H1 (cell line): ENCODE measurements at regions not wholly inside any gene's neighbourhood (a gene's known extent, or its start where the extent isn't known, plus 50 kb on each side); places are given as distances from the start of the nearest gene placed in this dataset.

Experiments used
- CTCF ChIA-PET: fragments of 300-600 bp; sonication (Branson Sonifier 250); formaldehyde crosslinking; loops from one replicate; lab custom pipeline; 2021; ENCODE audit not compliant: partially characterized antibody; lab: Charles Lee
- POLR2A ChIA-PET: fragments of 300-600 bp; sonication (Branson Sonifier 250); formaldehyde crosslinking; loops from one replicate; lab custom pipeline; 2021; ENCODE audit warnings: inconsistent platforms; ENCODE audit not compliant: partially characterized antibody; lab: Charles Lee
- DNase-seq, 2 experiments: peaks; one replicate each; pipeline versions ENCODE4 v3.0.0 to v3.0.0-alpha.2; 2010 to 2022; ENCODE audit warnings: low spot score in 2 of 2, low read depth in 1 of 2, mixed read lengths in 1 of 2
- FAIRE-seq: peaks from 2 replicates; lab custom pipeline; 2011; peaks lifted over from hg19 to GRCh38; lab: Jason Lieb, UNC
- H2AFZ ChIP-seq: 2 replicates; pipeline ENCODE4 v1.8.1; 2012; ENCODE audit warnings: low read length, inconsistent platforms
- H2AK5ac ChIP-seq: 2 replicates; pipeline ENCODE4 v1.6.1; 2013; ENCODE audit warnings: low read depth, low read length
- H2BK120ac ChIP-seq: replicated peaks from 2 replicates; pipeline ENCODE3; 2013; ENCODE audit warnings: low read depth, low read length, inconsistent platforms
- H2BK12ac ChIP-seq: 2 replicates; pipeline ENCODE4 v1.6.1; 2013; ENCODE audit warnings: low read depth, low read length
- H2BK15ac ChIP-seq: 2 replicates; pipeline ENCODE4 v1.6.1; 2013; ENCODE audit warnings: low read length
- H2BK20ac ChIP-seq: 2 replicates; pipeline ENCODE4 v1.6.1; 2013; ENCODE audit warnings: low read length
- H2BK5ac ChIP-seq: 2 replicates; pipeline ENCODE4 v1.6.1; 2013; ENCODE audit warnings: low read depth, low read length
- H3K14ac ChIP-seq: 2 replicates; pipeline ENCODE4 v1.6.1; 2013; ENCODE audit warnings: inconsistent platforms; ENCODE audit not compliant: insufficient read length
- H3K18ac ChIP-seq: 2 replicates; pipeline ENCODE4 v1.6.1; 2013; ENCODE audit warnings: low read length; ENCODE audit errors: extremely low read depth
- H3K23ac ChIP-seq: 2 replicates; pipeline ENCODE4 v1.6.1; 2013; ENCODE audit warnings: inconsistent platforms; ENCODE audit not compliant: insufficient read length
- H3K23me2 ChIP-seq: 2 replicates; pipeline ENCODE4 v1.6.1; 2013; ENCODE audit warnings: low read depth, low read length
- H3K27ac ChIP-seq: 2 replicates; pipeline ENCODE4 v1.6.1; 2011; ENCODE audit warnings: low read depth, low read length, inconsistent platforms
- H3K27me3 ChIP-seq, 4 experiments: replicated peaks in 1 of 4; 1 replicate in 1 of 4; 2 replicates in 3 of 4; pipeline versions ENCODE4 v1.6.1 to v1.8.1; 2011 to 2013; ENCODE audit warnings: low read length in 3 of 4, mild to moderate bottlenecking in 3 of 4, inconsistent platforms in 2 of 4, mixed read lengths in 2 of 4, moderate library complexity in 1 of 4; ENCODE audit not compliant: control insufficient read depth in 3 of 4, insufficient read depth in 3 of 4; ENCODE audit errors: extremely low read depth in 1 of 4
- H3K36me3 ChIP-seq, 4 experiments: 2 replicates each; pipeline versions ENCODE4 v1.6.1 to v1.8.1; 2011 to 2013; ENCODE audit warnings: mild to moderate bottlenecking in 4 of 4, low read length in 3 of 4, moderate library complexity in 2 of 4, control low read depth in 1 of 4, inconsistent platforms in 1 of 4; ENCODE audit not compliant: insufficient read depth in 4 of 4, control insufficient read depth in 2 of 4
- H3K4ac ChIP-seq: replicated peaks from 2 replicates; pipeline ENCODE3; 2013; ENCODE audit warnings: low read length, low read depth, mixed read lengths, inconsistent platforms; ENCODE audit not compliant: insufficient read length
- H3K4me1 ChIP-seq, 4 experiments: replicated peaks in 1 of 4; 1 replicate in 1 of 4; 2 replicates in 3 of 4; pipeline versions ENCODE4 v1.6.1 to v1.8.1; 2011 to 2013; ENCODE audit warnings: low read length in 3 of 4, inconsistent platforms in 2 of 4, mixed read lengths in 1 of 4; ENCODE audit not compliant: insufficient read depth in 4 of 4, control insufficient read depth in 3 of 4
- H3K4me2 ChIP-seq, 2 experiments: 2 replicates each; pipeline versions ENCODE4 v1.6.1 to v1.8.1; 2011 to 2013; ENCODE audit warnings: low read depth in 2 of 2, low read length in 2 of 2, control low read depth in 1 of 2, inconsistent platforms in 1 of 2, mild to moderate bottlenecking in 1 of 2; ENCODE audit not compliant: insufficient read depth in 1 of 2
- H3K4me3 ChIP-seq, 4 experiments: fragments of 200-600, 300-600 bp in 1 of 4; sonication (generic), shearing (Covaris generic), sonication (Bioruptor Twin) in 1 of 4; 2 replicates each; pipeline versions ENCODE4 v1.5.1 to v1.8.1; 2011 to 2016; ENCODE audit warnings: low read length in 4 of 4, low read depth in 3 of 4, control low read depth in 2 of 4, inconsistent platforms in 2 of 4, mild to moderate bottlenecking in 2 of 4, mixed read lengths in 1 of 4, moderate library complexity in 1 of 4; ENCODE audit not compliant: insufficient read depth in 2 of 4; ENCODE audit errors: extremely low read depth in 1 of 4
- H3K56ac ChIP-seq: replicated peaks from 2 replicates; pipeline ENCODE3; 2013; ENCODE audit warnings: low read depth, mild to moderate bottlenecking, mixed read lengths, low read length, inconsistent platforms; ENCODE audit not compliant: insufficient read length
- H3K79me1 ChIP-seq: 2 replicates; pipeline ENCODE4 v1.6.1; 2013; ENCODE audit warnings: low read depth, low read length, control low read depth
- H3K79me2 ChIP-seq, 2 experiments: 2 replicates each; pipeline versions ENCODE4 v1.6.1 to v1.8.1; 2012 to 2013; ENCODE audit warnings: low read length in 2 of 2, mild to moderate bottlenecking in 2 of 2, inconsistent platforms in 1 of 2; ENCODE audit not compliant: insufficient read depth in 2 of 2, control insufficient read depth in 1 of 2
- H3K9ac ChIP-seq, 4 experiments: replicated peaks in 1 of 4; 1 replicate in 1 of 4; 2 replicates in 3 of 4; pipeline versions ENCODE4 v1.6.1 to v1.8.1; 2011 to 2013; ENCODE audit warnings: low read depth in 3 of 4, low read length in 3 of 4, control low read depth in 2 of 4, mild to moderate bottlenecking in 2 of 4, moderate library complexity in 2 of 4, inconsistent platforms in 1 of 4; ENCODE audit errors: extremely low read depth in 1 of 4
- H3K9me3 ChIP-seq, 2 experiments: 2 replicates each; pipeline versions ENCODE4 v1.6.1 to v1.8.1; 2012 to 2013; ENCODE audit warnings: mild to moderate bottlenecking in 2 of 2, moderate library complexity in 2 of 2, control low read depth in 1 of 2, inconsistent platforms in 1 of 2, low read depth in 1 of 2, low read length in 1 of 2, mixed read lengths in 1 of 2; ENCODE audit not compliant: insufficient read depth in 2 of 2
- H4K20me1 ChIP-seq, 2 experiments: replicated peaks in 1 of 2; 2 replicates each; pipeline versions ENCODE3 to v1.8.1; 2011 to 2013; ENCODE audit warnings: inconsistent platforms in 2 of 2, low read length in 2 of 2, mild to moderate bottlenecking in 1 of 2; ENCODE audit not compliant: insufficient read depth in 2 of 2, control insufficient read depth in 1 of 2
- H4K5ac ChIP-seq: 2 replicates; pipeline ENCODE4 v1.6.1; 2013; ENCODE audit warnings: low read length, low read depth, mixed read lengths, inconsistent platforms; ENCODE audit not compliant: insufficient read length
- H4K8ac ChIP-seq: 2 replicates; pipeline ENCODE4 v1.8.0; 2013; ENCODE audit warnings: mild to moderate bottlenecking, moderate library complexity, low read length, inconsistent platforms; ENCODE audit not compliant: insufficient read depth; ENCODE audit errors: extremely low read depth
- H4K91ac ChIP-seq: replicated peaks from 2 replicates; pipeline ENCODE3; 2013; ENCODE audit warnings: low read length, mixed read lengths, inconsistent platforms; ENCODE audit not compliant: insufficient read length
- ASH2L ChIP-seq: fragments of 200-600, 300-600 bp; sonication (generic); IDR thresholded peaks from one replicate; pipeline ENCODE4 v1.7.1; 2017; ENCODE audit warnings: low read length
- ATF2 ChIP-seq: IDR thresholded peaks from 2 replicates; pipeline ENCODE4 v1.6.1; 2012; ENCODE audit warnings: low read length, inconsistent platforms
- CHD2 ChIP-seq: IDR thresholded peaks from 2 replicates; pipeline ENCODE4 v1.6.1; 2012; ENCODE audit warnings: low read length, improper control_type of control experiment
- CREB1 ChIP-seq: IDR thresholded peaks from 2 replicates; pipeline ENCODE4 v1.6.1; 2012; ENCODE audit warnings: inconsistent platforms
- EZH2 ChIP-seq: fragments of 200-600 bp; sonication (generic); IDR thresholded peaks from 2 replicates; pipeline ENCODE4 v1.7.1; 2012; ENCODE audit warnings: low read depth, mild to moderate bottlenecking, moderate library complexity, low read length, inconsistent platforms; ENCODE audit not compliant: severe bottlenecking
- HDAC6 ChIP-seq: IDR thresholded peaks from one replicate; pipeline ENCODE4 v1.7.1; 2012; ENCODE audit warnings: low read depth, mild to moderate bottlenecking, inconsistent platforms, low read length, moderate library complexity
- KDM5A ChIP-seq: fragments of 200-600 bp; IDR thresholded peaks from 2 replicates; pipeline ENCODE4 v1.7.1; 2012; ENCODE audit warnings: mild to moderate bottlenecking, low read length, inconsistent platforms, mixed read lengths
- PHF8 ChIP-seq: fragments of 200-600 bp; sonication (generic); conservative IDR thresholded peaks from 2 replicates; pipeline ENCODE4 v1.7.1; 2012; ENCODE audit warnings: low read depth, mild to moderate bottlenecking, inconsistent platforms, low read length, moderate library complexity
- RAD21 ChIP-seq, 2 experiments: IDR thresholded peaks in 1 of 2; conservative IDR thresholded peaks in 1 of 2; 2 replicates each; pipeline ENCODE4 v1.6.1; 2011; ENCODE audit warnings: low read depth in 2 of 2, low read length in 2 of 2, improper control_type of control experiment in 1 of 2, inconsistent platforms in 1 of 2, mild to moderate bottlenecking in 1 of 2, moderate library complexity in 1 of 2
- RBBP5 ChIP-seq: IDR thresholded peaks from 2 replicates; pipeline ENCODE4 v1.7.1; 2012; ENCODE audit warnings: low read depth, mild to moderate bottlenecking, inconsistent platforms, low read length, moderate library complexity, borderline replicate concordance
- RFX5 ChIP-seq: IDR thresholded peaks from 2 replicates; pipeline ENCODE4 v1.6.1; 2011; ENCODE audit warnings: low read depth, low read length, improper control_type of control experiment, borderline replicate concordance
- SRF ChIP-seq: IDR thresholded peaks from 2 replicates; pipeline ENCODE4 v1.6.1; 2011; ENCODE audit warnings: mild to moderate bottlenecking, low read depth, low read length, moderate library complexity
- TAF1 ChIP-seq: IDR thresholded peaks from 2 replicates; pipeline ENCODE4 v1.6.1; 2011; ENCODE audit warnings: mild to moderate bottlenecking, low read depth, low read length
- TEAD4 ChIP-seq: IDR thresholded peaks from 2 replicates; pipeline ENCODE4 v1.6.1; 2012; ENCODE audit warnings: low read depth, low read length, inconsistent platforms, mixed read lengths
- WGBS, 2 experiments: shearing (Covaris generic) in 1 of 2; methylation state at CpG; one replicate each; pipeline versions ENCODE4 v1.1.6 to v1.1.7; 2013 to 2015; ENCODE audit warnings: low lambda C conversion rate in 2 of 2, mixed read lengths in 2 of 2, inconsistent platforms in 1 of 2, low coverage in 1 of 2, missing lambda C conversion rate in 1 of 2; ENCODE audit not compliant: insufficient replicate concordance in 2 of 2, insufficient coverage in 1 of 2, insufficient read length in 1 of 2; ENCODE audit errors: extremely low coverage in 1 of 2, missing lambda C conversion rate in 1 of 2; 5-methylcytosine and 5-hydroxymethylcytosine counted together

GRCh38 chr1:57839067-57839466, 415.2 kb upstream of the DAB1 start:
- 100% methylated on average over 1 of the region's 1 CpG; no CpG with 5 or more reads in 1 of the 2 experiments for WGBS, 2 experiments
- no peaks in the 10 kb centered on the region for H3K4me1 ChIP-seq
- no peak overlapping the region for H2AK5ac ChIP-seq
- H4K5ac ChIP-seq = no peak overlapping the region
- no peak overlapping the region for H3K4me2 ChIP-seq
- no peak overlapping the region for H3K18ac ChIP-seq
- H3K9ac ChIP-seq = no peak overlapping the region
- H2AFZ ChIP-seq = no peak overlapping the region
- no peak overlapping the region for H4K91ac ChIP-seq
- H3K23ac ChIP-seq = no peak overlapping the region
- no peak overlapping the region for H2BK20ac ChIP-seq
- H3K36me3 ChIP-seq = peaks cover 0 to 3% (median 2%) of the 10 kb centered on the region in 4 experiments; a peak in 3 of 8 replicates
- no peak for DNase-seq
- H3K79me1 ChIP-seq = no peaks in the 10 kb centered on the region
- H2BK5ac ChIP-seq = no peak overlapping the region
- H3K56ac ChIP-seq = no peak overlapping the region
- H3K4me3 ChIP-seq = no peak overlapping the region
- H3K4ac ChIP-seq = no peak overlapping the region
- no peak overlapping the region for H4K8ac ChIP-seq
- H2BK12ac ChIP-seq = no peak overlapping the region
- H3K9me3 ChIP-seq = peaks cover 20 to 25% of the 10 kb centered on the region in 2 experiments
- no peaks in the 10 kb centered on the region for H3K23me2 ChIP-seq
- no peak for FAIRE-seq
- CTCF ChIA-PET = no interaction called here
- H3K27me3 ChIP-seq = no peaks in the 10 kb centered on the region
- no peak overlapping the region for H2BK120ac ChIP-seq
- no peaks in the 10 kb centered on the region for H3K79me2 ChIP-seq
- H2BK15ac ChIP-seq = no peak overlapping the region
- POLR2A ChIA-PET = no interaction called here
- H3K27ac ChIP-seq = no peak overlapping the region
- H4K20me1 ChIP-seq = no peaks in the 10 kb centered on the region
- no peak overlapping the region for H3K14ac ChIP-seq
- TF ChIP-seq TAF1 = no peak
- no peak for TF ChIP-seq SRF
- TF ChIP-seq TEAD4 = no peak
- no peak for TF ChIP-seq RBBP5
- TF ChIP-seq CHD2 = no peak
- TF ChIP-seq PHF8 = no peak
- TF ChIP-seq RAD21 (IDR thresholded peaks at IDR 0.05 in 1 of 2, conservative IDR thresholded peaks at IDR 0.05 in 1 of 2; ENCODE audit: low read depth in 2 of 2, low read length in 2 of 2) = no peak
- TF ChIP-seq CREB1 = no peak
- TF ChIP-seq EZH2 = no peak
- TF ChIP-seq ATF2 = no peak
- TF ChIP-seq KDM5A = no peak
- TF ChIP-seq RFX5 = no peak
- TF ChIP-seq HDAC6 = no peak
- no peak for TF ChIP-seq ASH2L
